Ovary (tissue), 3 donors: ENCODE measurements at regions not wholly inside any gene's neighbourhood (a gene's known extent, or its start where the extent isn't known, plus 50 kb on each side); places are given as distances from the start of the nearest gene placed in this dataset.

Experiments used
- CTCF ChIP-seq, 3 donors: fragments of 450-650 bp in 2 of 3; fragments of 200-600 bp in 1 of 3; IDR thresholded peaks; one replicate each; pipeline versions ENCODE4 v1.5.1 to v1.8.0; 2016 to 2022; ENCODE audit warnings: antibody characterized with exemption in 3 of 3, mild to moderate bottlenecking in 1 of 3
- POLR2A ChIP-seq: fragments of 450-650 bp; IDR thresholded peaks from one replicate; pipeline ENCODE4 v1.6.1; 2017; ENCODE audit warnings: antibody characterized with exemption, mild to moderate bottlenecking, moderate library complexity
- donor health status: DM: no; HTN: no; CAD: no.

- TF ChIP-seq CTCF (IDR thresholded peaks at IDR 0.05): no peak
- TF ChIP-seq POLR2A: no peak
These were observed 281.9 kb upstream of the POU3F1 start for GRCh38 chr1:38328278-38329035.
